WTC11 (cell line): ENCODE measurements at regions not wholly inside any gene's neighbourhood (a gene's known extent, or its start where the extent isn't known, plus 50 kb on each side); places are given as distances from the start of the nearest gene placed in this dataset.

ENCODE experiments used
- ATAC-seq: fragments of 200-7000 bp; cut with Tn5 transposase; 2 replicates; pipeline ENCODE4 v1.10.0; 2021; ENCODE audit warnings: mild to moderate bottlenecking, moderate library complexity
- CTCF ChIA-PET: fragments of 300-600 bp; sonication (Branson Sonifier 250); formaldehyde crosslinking; loops from one replicate; lab custom pipeline; 2021; ENCODE audit warnings: antibody characterized with exemption; lab: Charles Lee
- POLR2A ChIA-PET: fragments of 350-600 bp; sonication (Branson Sonifier 250); formaldehyde crosslinking; loops from one replicate; lab custom pipeline; 2021; ENCODE audit warnings: antibody characterized with exemption; lab: Charles Lee
- DNase-seq: peaks from one replicate; pipeline ENCODE4 v3.0.0; 2021; ENCODE audit warnings: low spot score
- H3K27ac Mint-ChIP-seq: 2 replicates; pipeline ENCODE4 v1.8.0; 2021; ENCODE audit warnings: mixed read lengths
- H3K27me3 Mint-ChIP-seq: 2 replicates; pipeline ENCODE4 v1.8.0; 2021; ENCODE audit warnings: low read depth, mild to moderate bottlenecking, moderate library complexity, mixed read lengths
- H3K36me3 Mint-ChIP-seq: 2 replicates; pipeline ENCODE4 v1.8.0; 2021; ENCODE audit warnings: mixed read lengths
- H3K4me1 Mint-ChIP-seq: 2 replicates; pipeline ENCODE4 v1.8.0; 2022; ENCODE audit warnings: mixed read lengths
- H3K4me3 Mint-ChIP-seq: 2 replicates; pipeline ENCODE4 v1.8.0; 2021; ENCODE audit warnings: mild to moderate bottlenecking, moderate library complexity, mixed read lengths
- H3K9me3 Mint-ChIP-seq: 2 replicates; pipeline ENCODE4 v1.8.0; 2021; ENCODE audit warnings: mixed read lengths
- CBFB ChIP-seq: sonication (generic); formaldehyde crosslinking; IDR thresholded peaks from 2 replicates; pipeline ENCODE4 v1.8.1; 2022; ENCODE audit warnings: mild to moderate bottlenecking, low read depth, missing genetic modification reagents
- CREB1 ChIP-seq: sonication (generic); formaldehyde crosslinking; IDR thresholded peaks from 2 replicates; pipeline ENCODE4 v1.8.0; 2023; ENCODE audit warnings: mild to moderate bottlenecking, missing genetic modification reagents
- NFYB ChIP-seq: sonication (generic); formaldehyde crosslinking; conservative IDR thresholded peaks from 2 replicates; pipeline ENCODE4 v1.8.0; 2022; ENCODE audit warnings: low read depth, missing genetic modification reagents
- SOX15 ChIP-seq: fragments of 250-450 bp; sonication (Bioruptor Pico); IDR thresholded peaks from 2 replicates; pipeline ENCODE4 v1.9.0; 2021; ENCODE audit warnings: mild to moderate bottlenecking
- SP1 ChIP-seq: sonication (generic); formaldehyde crosslinking; conservative IDR thresholded peaks from 2 replicates; pipeline ENCODE4 v1.8.1; 2022; ENCODE audit warnings: missing genetic modification reagents
- TEAD1 ChIP-seq: sonication (generic); formaldehyde crosslinking; IDR thresholded peaks from 2 replicates; pipeline ENCODE4 v1.8.0; 2022; ENCODE audit warnings: mild to moderate bottlenecking, missing genetic modification reagents
- ZBTB21 ChIP-seq: sonication (generic); formaldehyde crosslinking; IDR thresholded peaks from 2 replicates; pipeline ENCODE4 v1.8.1; 2023; ENCODE audit warnings: mild to moderate bottlenecking, missing genetic modification reagents, borderline replicate concordance
- ZNF232 ChIP-seq: sonication (generic); formaldehyde crosslinking; IDR thresholded peaks from 2 replicates; pipeline ENCODE4 v1.8.0; 2022; ENCODE audit warnings: mild to moderate bottlenecking, missing genetic modification reagents
- ZNF317 ChIP-seq: sonication (generic); formaldehyde crosslinking; IDR thresholded peaks from 2 replicates; pipeline ENCODE4 v1.8.1; 2023; ENCODE audit warnings: low read depth, mild to moderate bottlenecking, moderate library complexity, missing genetic modification reagents, borderline replicate concordance
- ZNF396 ChIP-seq: fragments of 250-450 bp; sonication (Bioruptor Pico); IDR thresholded peaks from 2 replicates; pipeline ENCODE4 v1.8.0; 2021; ENCODE audit warnings: mild to moderate bottlenecking, moderate library complexity, borderline replicate concordance
- ZNF671 ChIP-seq: fragments of 250-450 bp; sonication (Bioruptor Pico); IDR thresholded peaks from 2 replicates; pipeline ENCODE4 v1.8.0; 2021; ENCODE audit warnings: mild to moderate bottlenecking
- TF ChIP-seq, protein P1 (sequence below): sonication (generic); formaldehyde crosslinking; IDR thresholded peaks from 2 replicates; pipeline ENCODE4 v1.8.1; 2022; ENCODE audit warnings: low read depth, mild to moderate bottlenecking, moderate library complexity, missing genetic modification reagents, borderline replicate concordance
- TF ChIP-seq, protein P2 (sequence below): sonication (generic); formaldehyde crosslinking; IDR thresholded peaks from 2 replicates; pipeline ENCODE4 v1.8.1; 2022; ENCODE audit warnings: low read depth, missing genetic modification reagents, borderline replicate concordance
- TF ChIP-seq, protein P3 (sequence below): sonication (generic); formaldehyde crosslinking; IDR thresholded peaks from 2 replicates; pipeline ENCODE4 v1.8.0; 2022; ENCODE audit warnings: mild to moderate bottlenecking, missing genetic modification reagents
- TF ChIP-seq, protein P4 (sequence below): sonication (generic); formaldehyde crosslinking; conservative IDR thresholded peaks from 2 replicates; pipeline ENCODE4 v1.8.1; 2022; ENCODE audit warnings: mild to moderate bottlenecking, missing genetic modification reagents
- TF ChIP-seq, protein P5 (sequence below): sonication (generic); formaldehyde crosslinking; IDR thresholded peaks from 2 replicates; pipeline ENCODE4 v1.8.1; 2022; ENCODE audit warnings: mild to moderate bottlenecking, missing genetic modification reagents, moderate library complexity, borderline replicate concordance
- TF ChIP-seq, protein P6 (sequence below): sonication (generic); formaldehyde crosslinking; IDR thresholded peaks from 2 replicates; pipeline ENCODE4 v1.8.1; 2023; ENCODE audit warnings: mild to moderate bottlenecking, missing genetic modification reagents, moderate library complexity
- TF ChIP-seq, protein P7 (sequence below): sonication (generic); formaldehyde crosslinking; IDR thresholded peaks from 2 replicates; pipeline ENCODE4 v1.8.0; 2022; ENCODE audit warnings: mild to moderate bottlenecking, missing genetic modification reagents
- TF ChIP-seq, protein P8 (sequence below): sonication (generic); formaldehyde crosslinking; IDR thresholded peaks from 2 replicates; pipeline ENCODE4 v1.8.1; 2022; ENCODE audit warnings: mild to moderate bottlenecking, moderate library complexity, missing genetic modification reagents

GRCh38 chr2:16736633-16737032 lies 71.0 kb upstream of the CYRIA start (continued):
- TF ChIP-seq, protein P1, sequence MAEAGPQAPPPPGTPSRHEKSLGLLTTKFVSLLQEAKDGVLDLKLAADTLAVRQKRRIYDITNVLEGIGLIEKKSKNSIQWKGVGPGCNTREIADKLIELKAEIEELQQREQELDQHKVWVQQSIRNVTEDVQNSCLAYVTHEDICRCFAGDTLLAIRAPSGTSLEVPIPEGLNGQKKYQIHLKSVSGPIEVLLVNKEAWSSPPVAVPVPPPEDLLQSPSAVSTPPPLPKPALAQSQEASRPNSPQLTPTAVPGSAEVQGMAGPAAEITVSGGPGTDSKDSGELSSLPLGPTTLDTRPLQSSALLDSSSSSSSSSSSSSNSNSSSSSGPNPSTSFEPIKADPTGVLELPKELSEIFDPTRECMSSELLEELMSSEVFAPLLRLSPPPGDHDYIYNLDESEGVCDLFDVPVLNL (CRISPR knock-in tag): no peak
- TF ChIP-seq TEAD1 (no peak), ZNF232 (CRISPR knock-in tag) (no peak)

GRCh38 chr2:16729335-16729734 lies 63.7 kb upstream of the CYRIA start:
- Mint-ChIP-seq H3K27ac (no peak overlapping the region), H3K27me3 (no peaks in the 10 kb centered on the region), H3K4me3 (no peak overlapping the region), H3K9me3 (no peaks in the 10 kb centered on the region), H3K4me1 (no peaks in the 10 kb centered on the region), H3K36me3 (no peaks in the 10 kb centered on the region)
- no peak for DNase-seq
- TF ChIP-seq, protein P2, sequence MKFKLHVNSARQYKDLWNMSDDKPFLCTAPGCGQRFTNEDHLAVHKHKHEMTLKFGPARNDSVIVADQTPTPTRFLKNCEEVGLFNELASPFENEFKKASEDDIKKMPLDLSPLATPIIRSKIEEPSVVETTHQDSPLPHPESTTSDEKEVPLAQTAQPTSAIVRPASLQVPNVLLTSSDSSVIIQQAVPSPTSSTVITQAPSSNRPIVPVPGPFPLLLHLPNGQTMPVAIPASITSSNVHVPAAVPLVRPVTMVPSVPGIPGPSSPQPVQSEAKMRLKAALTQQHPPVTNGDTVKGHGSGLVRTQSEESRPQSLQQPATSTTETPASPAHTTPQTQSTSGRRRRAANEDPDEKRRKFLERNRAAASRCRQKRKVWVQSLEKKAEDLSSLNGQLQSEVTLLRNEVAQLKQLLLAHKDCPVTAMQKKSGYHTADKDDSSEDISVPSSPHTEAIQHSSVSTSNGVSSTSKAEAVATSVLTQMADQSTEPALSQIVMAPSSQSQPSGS (CRISPR knock-in tag): no peak
- TF ChIP-seq CBFB (no peak), SP1 (CRISPR knock-in tag) (no peak), CREB1 (CRISPR knock-in tag) (no peak), NFYB (CRISPR knock-in tag) (no peak), ZBTB21 (CRISPR knock-in tag) (no peak), ZNF671 (CRISPR knock-in tag) (no peak), ZNF317 (CRISPR knock-in tag) (no peak), SOX15 (no peak), ZNF396 (CRISPR knock-in tag) (no peak)
- TF ChIP-seq, protein P3, sequence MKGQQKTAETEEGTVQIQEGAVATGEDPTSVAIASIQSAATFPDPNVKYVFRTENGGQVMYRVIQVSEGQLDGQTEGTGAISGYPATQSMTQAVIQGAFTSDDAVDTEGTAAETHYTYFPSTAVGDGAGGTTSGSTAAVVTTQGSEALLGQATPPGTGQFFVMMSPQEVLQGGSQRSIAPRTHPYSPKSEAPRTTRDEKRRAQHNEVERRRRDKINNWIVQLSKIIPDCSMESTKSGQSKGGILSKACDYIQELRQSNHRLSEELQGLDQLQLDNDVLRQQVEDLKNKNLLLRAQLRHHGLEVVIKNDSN (CRISPR knock-in tag): no peak
- TF ChIP-seq, protein P4, sequence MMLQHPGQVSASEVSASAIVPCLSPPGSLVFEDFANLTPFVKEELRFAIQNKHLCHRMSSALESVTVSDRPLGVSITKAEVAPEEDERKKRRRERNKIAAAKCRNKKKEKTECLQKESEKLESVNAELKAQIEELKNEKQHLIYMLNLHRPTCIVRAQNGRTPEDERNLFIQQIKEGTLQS: no peak
- TF ChIP-seq, protein P5, sequence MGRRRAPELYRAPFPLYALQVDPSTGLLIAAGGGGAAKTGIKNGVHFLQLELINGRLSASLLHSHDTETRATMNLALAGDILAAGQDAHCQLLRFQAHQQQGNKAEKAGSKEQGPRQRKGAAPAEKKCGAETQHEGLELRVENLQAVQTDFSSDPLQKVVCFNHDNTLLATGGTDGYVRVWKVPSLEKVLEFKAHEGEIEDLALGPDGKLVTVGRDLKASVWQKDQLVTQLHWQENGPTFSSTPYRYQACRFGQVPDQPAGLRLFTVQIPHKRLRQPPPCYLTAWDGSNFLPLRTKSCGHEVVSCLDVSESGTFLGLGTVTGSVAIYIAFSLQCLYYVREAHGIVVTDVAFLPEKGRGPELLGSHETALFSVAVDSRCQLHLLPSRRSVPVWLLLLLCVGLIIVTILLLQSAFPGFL (CRISPR knock-in tag): no peak
- TF ChIP-seq, protein P6, sequence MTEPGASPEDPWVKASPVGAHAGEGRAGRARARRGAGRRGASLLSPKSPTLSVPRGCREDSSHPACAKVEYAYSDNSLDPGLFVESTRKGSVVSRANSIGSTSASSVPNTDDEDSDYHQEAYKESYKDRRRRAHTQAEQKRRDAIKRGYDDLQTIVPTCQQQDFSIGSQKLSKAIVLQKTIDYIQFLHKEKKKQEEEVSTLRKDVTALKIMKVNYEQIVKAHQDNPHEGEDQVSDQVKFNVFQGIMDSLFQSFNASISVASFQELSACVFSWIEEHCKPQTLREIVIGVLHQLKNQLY (CRISPR knock-in tag): no peak
- TF ChIP-seq, protein P7, sequence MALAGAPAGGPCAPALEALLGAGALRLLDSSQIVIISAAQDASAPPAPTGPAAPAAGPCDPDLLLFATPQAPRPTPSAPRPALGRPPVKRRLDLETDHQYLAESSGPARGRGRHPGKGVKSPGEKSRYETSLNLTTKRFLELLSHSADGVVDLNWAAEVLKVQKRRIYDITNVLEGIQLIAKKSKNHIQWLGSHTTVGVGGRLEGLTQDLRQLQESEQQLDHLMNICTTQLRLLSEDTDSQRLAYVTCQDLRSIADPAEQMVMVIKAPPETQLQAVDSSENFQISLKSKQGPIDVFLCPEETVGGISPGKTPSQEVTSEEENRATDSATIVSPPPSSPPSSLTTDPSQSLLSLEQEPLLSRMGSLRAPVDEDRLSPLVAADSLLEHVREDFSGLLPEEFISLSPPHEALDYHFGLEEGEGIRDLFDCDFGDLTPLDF: no peak
- TF ChIP-seq, protein P8, sequence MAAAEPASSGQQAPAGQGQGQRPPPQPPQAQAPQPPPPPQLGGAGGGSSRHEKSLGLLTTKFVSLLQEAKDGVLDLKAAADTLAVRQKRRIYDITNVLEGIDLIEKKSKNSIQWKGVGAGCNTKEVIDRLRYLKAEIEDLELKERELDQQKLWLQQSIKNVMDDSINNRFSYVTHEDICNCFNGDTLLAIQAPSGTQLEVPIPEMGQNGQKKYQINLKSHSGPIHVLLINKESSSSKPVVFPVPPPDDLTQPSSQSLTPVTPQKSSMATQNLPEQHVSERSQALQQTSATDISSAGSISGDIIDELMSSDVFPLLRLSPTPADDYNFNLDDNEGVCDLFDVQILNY (CRISPR knock-in tag): no peak
- ChIA-PET POLR2A (no interaction called here), CTCF (no interaction called here)
- no peak for ATAC-seq
